Astrocyte of the spinal cord (primary cell): ENCODE measurements at regions not wholly inside any gene's neighbourhood (a gene's known extent, or its start where the extent isn't known, plus 50 kb on each side); places are given as distances from the start of the nearest gene placed in this dataset.

Source experiments
- DNase-seq: peaks from one replicate; pipeline ENCODE4 v3.0.0; 2011; ENCODE audit warnings: low read depth, low spot score
- H3K4me3 ChIP-seq: 2 replicates; pipeline ENCODE4 v1.5.1; 2011; ENCODE audit warnings: low read depth, mild to moderate bottlenecking, low read length, moderate library complexity
- in situ Hi-C: cut with HindIII; loops from 2 replicates; pipeline ENCODE4 v1.10.0; 2017; ENCODE audit warnings: low sequenced_read_pairs
- TF ChIP-seq, protein P1 (sequence below): IDR thresholded peaks from 2 replicates; pipeline ENCODE4 v1.5.1; 2012; ENCODE audit warnings: low read depth, mild to moderate bottlenecking, low read length, inconsistent platforms

DNA sequence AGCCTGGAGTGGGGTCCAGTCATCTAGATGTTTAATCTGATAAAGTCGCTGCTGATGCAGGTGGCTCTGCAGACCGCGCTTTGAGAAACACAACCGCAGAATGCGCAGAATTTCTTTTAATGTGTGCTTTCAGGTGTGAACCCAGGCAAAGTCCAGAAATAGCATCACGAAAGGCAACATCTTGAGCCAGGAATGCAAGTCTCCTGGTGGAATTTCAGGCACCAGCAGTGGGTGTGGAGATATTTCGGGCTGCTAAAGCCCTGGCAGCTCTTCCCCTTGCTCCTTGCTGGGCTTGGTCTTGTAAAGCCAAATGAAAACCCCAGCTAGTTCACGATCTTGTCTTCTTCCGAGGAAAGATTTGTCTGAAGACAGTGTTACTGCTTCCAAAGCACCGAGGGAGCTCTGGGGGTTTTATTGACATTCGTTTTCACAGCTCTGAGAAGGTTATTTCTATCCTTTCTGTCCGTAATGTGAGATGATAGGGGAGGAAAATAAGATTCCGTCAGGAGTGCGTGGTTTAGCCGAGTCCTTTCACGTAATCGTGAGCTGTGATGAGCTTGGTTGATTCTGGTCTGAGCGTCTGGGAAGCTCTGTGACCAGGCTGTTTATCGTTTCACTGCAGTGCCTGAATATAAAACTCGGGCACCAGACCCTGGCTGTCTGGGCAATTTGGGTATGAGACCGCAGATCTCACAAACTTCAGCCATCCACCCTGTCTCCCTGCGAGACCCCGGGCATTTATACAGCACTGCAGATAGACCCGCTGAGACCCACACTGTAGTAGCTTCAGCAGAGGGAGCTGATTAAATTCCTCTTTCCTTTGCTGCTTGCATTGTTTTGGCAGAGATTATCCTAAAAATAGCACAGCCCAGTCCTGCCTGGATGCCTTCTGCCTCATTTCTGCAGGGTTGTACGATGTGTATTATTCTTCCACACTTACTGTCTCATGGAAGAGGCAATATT is 67.0 kb upstream of the SLC25A26 start:
- TF ChIP-seq, protein P1, sequence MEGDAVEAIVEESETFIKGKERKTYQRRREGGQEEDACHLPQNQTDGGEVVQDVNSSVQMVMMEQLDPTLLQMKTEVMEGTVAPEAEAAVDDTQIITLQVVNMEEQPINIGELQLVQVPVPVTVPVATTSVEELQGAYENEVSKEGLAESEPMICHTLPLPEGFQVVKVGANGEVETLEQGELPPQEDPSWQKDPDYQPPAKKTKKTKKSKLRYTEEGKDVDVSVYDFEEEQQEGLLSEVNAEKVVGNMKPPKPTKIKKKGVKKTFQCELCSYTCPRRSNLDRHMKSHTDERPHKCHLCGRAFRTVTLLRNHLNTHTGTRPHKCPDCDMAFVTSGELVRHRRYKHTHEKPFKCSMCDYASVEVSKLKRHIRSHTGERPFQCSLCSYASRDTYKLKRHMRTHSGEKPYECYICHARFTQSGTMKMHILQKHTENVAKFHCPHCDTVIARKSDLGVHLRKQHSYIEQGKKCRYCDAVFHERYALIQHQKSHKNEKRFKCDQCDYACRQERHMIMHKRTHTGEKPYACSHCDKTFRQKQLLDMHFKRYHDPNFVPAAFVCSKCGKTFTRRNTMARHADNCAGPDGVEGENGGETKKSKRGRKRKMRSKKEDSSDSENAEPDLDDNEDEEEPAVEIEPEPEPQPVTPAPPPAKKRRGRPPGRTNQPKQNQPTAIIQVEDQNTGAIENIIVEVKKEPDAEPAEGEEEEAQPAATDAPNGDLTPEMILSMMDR, result no peak
- DNase-seq, result peak; percentile 11
- in situ Hi-C loops, result no loop called here
- H3K4me3 ChIP-seq, result peak overlapping the region; percentile 28

DNA sequence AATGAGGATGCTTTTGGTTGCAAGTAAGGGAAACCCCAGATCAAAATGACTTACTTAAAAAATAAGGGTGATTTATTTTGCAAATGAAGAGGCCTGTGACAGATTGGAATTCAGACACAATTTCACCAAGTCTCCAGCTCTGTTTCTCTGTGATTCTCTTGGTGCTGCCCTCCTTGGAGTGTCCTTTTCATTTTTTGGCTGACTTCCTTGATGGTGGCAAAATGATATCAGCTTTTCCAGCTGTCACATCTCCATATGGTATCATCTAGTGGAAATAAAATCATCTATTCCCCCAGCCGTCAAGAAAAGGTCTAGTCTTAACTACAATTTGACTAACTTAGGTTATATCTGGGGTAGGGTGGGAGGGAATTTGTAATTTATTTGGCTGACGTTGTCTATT is 68.5 kb upstream of the SLC25A26 start:
- DNase-seq, result no peak
- in situ Hi-C loops, result no loop called here
- no peak overlapping the region for H3K4me3 ChIP-seq
- TF ChIP-seq, protein P1, result no peak

DNA sequence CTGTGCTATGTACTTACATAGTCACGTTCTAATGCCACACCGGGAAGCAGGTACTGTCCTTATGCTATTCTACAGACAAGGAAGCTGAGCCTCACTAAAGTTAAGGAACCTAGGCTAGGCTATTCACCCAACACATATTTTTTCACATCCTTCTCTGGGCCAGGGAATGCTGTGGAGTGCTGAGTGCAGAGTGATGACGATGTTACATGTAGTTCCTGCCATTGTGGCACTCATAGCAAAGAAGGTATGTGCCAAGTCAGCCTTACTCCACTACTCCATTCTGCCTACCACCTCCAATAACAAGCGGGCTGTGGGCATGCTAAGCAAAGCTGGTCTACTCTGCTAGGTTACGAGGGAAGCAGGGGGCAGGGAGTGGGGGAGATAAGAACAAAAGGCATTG is 69.8 kb upstream of the SLC25A26 start:
- DNase-seq, result no peak
- H3K4me3 ChIP-seq, result no peak overlapping the region
- TF ChIP-seq, protein P1, result no peak
- in situ Hi-C loops, result no loop called here

DNA sequence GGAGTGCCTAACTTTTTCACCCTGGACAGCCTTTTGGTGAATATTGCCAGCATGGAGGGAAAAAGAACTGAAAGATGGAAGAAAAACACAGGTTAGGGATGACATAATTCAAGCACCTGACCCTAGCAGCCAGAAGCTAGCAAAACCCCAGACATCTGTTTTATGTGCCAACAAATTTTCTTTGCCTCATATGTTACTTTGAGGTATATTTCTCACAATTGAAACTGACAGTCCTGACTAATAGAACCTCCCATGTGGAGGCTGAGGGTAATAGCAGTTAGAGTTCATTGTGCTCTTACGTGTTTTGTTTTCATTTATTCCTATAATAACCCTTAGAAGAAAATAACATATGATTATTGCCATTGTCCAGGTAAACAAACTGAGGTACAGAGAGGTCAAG is 71.5 kb upstream of the SLC25A26 start:
- no peak for DNase-seq
- no peak overlapping the region for H3K4me3 ChIP-seq
- TF ChIP-seq, protein P1, result no peak
- in situ Hi-C loops, result no loop called here

DNA sequence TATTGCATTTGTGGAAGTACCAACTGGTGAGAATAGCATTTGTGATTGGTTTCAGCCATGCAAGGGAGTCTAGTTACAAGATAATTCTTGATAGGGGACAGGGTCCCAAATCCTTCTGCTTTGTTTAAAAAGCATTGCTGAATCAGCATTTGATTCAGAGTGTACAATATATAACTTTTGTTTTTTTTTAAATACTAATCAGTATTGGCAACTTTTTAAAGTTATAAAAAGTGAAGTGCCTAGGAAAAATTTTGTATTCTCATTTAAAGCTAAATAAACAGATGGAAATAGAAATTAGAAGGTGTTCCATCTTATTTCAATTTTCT is 75.4 kb upstream of the SLC25A26 start:
- H3K4me3 ChIP-seq, result no peak overlapping the region
- in situ Hi-C loops, result no loop called here
- no peak for DNase-seq
- TF ChIP-seq, protein P1, result no peak

DNA sequence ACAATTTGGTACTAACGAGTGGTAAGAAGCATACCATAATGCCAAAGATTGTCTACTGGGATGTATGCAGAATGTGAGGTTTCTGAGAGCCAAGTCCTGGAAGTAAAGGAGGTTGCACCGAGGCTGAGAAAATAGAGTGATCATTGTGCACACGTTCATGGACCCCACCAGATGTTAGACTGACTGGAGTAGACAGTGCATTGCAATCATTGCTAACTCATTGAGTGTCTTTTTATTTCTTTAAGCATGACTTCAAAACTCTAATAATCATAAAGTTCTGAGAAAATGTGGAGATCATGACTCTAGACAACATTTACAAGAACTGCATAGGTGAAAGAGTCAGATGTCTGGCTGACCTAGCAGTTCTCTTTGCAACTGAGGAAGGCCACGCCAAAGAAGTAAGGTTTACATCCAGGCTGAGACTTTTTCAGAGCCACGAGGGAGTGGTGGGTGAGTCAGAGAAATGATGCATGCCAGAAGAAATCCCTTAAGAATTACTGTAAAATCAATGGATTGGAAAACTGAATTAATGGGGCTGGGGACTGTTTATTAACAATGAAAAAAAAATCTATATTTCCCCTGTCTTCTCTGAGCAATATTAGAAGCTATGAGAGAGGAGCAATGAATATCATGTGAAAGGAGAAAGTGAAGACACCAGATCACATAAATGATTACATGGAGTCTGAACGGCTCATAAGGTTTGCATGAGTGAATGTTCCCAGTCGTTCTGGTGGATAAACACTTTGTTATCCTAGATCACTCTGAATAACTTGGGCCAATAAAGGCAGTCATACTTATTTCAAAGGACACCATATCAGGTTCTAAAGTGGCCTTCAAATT is 76.0 kb upstream of the SLC25A26 start:
- no peak overlapping the region for H3K4me3 ChIP-seq
- in situ Hi-C loops, result no loop called here
- TF ChIP-seq, protein P1, result no peak
- DNase-seq, result peak; percentile 53
